ENCODE measurements at regions not wholly inside any gene's neighbourhood (a gene's known extent, or its start where the extent isn't known, plus 50 kb on each side); places are given as distances from the start of the nearest gene placed in this dataset.

DNA sequence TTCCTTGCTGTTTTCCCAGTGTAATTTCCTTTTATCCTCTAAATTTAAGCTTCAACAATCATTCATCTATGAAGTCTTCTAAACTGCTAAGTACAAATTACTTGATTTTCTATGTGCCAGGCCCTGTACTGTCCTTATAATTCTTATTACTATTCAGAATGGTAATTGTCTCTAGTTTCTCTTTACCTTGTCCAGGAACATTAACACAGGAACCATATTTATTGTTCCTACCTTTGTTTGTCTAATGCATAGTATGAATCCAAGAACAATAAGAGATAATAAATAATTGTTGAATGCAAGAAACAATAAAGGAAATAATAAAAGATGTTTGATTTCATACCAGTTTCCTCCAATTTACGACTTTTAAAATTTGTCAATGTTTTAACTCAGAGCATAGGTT lies 1083.2 kb downstream of the ROBO2 start:
- TF ChIP-seq, protein P1, sequence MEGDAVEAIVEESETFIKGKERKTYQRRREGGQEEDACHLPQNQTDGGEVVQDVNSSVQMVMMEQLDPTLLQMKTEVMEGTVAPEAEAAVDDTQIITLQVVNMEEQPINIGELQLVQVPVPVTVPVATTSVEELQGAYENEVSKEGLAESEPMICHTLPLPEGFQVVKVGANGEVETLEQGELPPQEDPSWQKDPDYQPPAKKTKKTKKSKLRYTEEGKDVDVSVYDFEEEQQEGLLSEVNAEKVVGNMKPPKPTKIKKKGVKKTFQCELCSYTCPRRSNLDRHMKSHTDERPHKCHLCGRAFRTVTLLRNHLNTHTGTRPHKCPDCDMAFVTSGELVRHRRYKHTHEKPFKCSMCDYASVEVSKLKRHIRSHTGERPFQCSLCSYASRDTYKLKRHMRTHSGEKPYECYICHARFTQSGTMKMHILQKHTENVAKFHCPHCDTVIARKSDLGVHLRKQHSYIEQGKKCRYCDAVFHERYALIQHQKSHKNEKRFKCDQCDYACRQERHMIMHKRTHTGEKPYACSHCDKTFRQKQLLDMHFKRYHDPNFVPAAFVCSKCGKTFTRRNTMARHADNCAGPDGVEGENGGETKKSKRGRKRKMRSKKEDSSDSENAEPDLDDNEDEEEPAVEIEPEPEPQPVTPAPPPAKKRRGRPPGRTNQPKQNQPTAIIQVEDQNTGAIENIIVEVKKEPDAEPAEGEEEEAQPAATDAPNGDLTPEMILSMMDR (conservative IDR thresholded peaks at IDR 0.05), result no peak
- H2AK5ac ChIP-seq (ENCODE audit: insufficient read length, low read length), result no peak overlapping the region
- H4K91ac ChIP-seq (ENCODE audit: insufficient read length, low read depth, low read length), result no peak overlapping the region
- Mint-ChIP-seq H3K9me3 (peaks cover 0 to 2% of the 10 kb centered on the region in 2 experiments; a peak in 2 of 5 replicates), H3K27ac (no peak overlapping the region), H3K4me3 (no peak overlapping the region), H3K36me3 (ENCODE audit: insufficient read depth in 1 of 3, low read depth in 3 of 3) (peaks cover 0 to 4% (median 2%) of the 10 kb centered on the region in 3 experiments; a peak in 2 of 7 replicates), H3K4me1 (no peaks in the 10 kb centered on the region), H3K27me3 (ENCODE audit: low read depth) (no peaks in the 10 kb centered on the region)
- no peak overlapping the region for H3K4ac ChIP-seq (ENCODE audit: low read depth, low read length)
- no peak overlapping the region for H3K56ac ChIP-seq (ENCODE audit: insufficient read length, low read depth, low read length)
- no peak overlapping the region for H3K14ac ChIP-seq (ENCODE audit: insufficient read depth, low read length)
- H4K20me1 ChIP-seq (ENCODE audit: control insufficient read depth, insufficient read depth, insufficient read length), result no peaks in the 10 kb centered on the region
- no peaks in the 10 kb centered on the region for H3K9me3 ChIP-seq (ENCODE audit: control insufficient read depth, low read depth, low read length)
- no peak overlapping the region for H3K23ac ChIP-seq (ENCODE audit: insufficient read length, low read depth, low read length)
- no peak overlapping the region for H2BK120ac ChIP-seq (ENCODE audit: low read depth, low read length, poor library complexity, severe bottlenecking)
- no peak for DNase-seq
- no CpG with 5 or more reads among the region's 1 CpG for WGBS (ENCODE audit: extremely low coverage, insufficient read length, low lambda C conversion rate)
- H3K4me1 ChIP-seq (ENCODE audit: insufficient read depth, low read length), result no peaks in the 10 kb centered on the region
- H3K27me3 ChIP-seq (ENCODE audit: insufficient read depth, low read length), result no peaks in the 10 kb centered on the region
- H3T11ph ChIP-seq (ENCODE audit: low read length), result no peak overlapping the region
- no peak overlapping the region for H3K9ac ChIP-seq (ENCODE audit: extremely low read depth, insufficient read length, low read length)
- no peak overlapping the region for H2BK5ac ChIP-seq (ENCODE audit: insufficient read length, low read length)
- H2AFZ ChIP-seq (ENCODE audit: low read length), result no peak overlapping the region
- H3K79me1 ChIP-seq (ENCODE audit: insufficient read depth, low read depth, low read length, poor library complexity, severe bottlenecking), result no peaks in the 10 kb centered on the region
- H3K4me2 ChIP-seq (ENCODE audit: insufficient read depth, insufficient read length, low read length), result no peak overlapping the region
- H3K79me2 ChIP-seq (ENCODE audit: insufficient read depth, low read length), result no peaks in the 10 kb centered on the region; the same call in 1 of the 2 replicates
- H4K5ac ChIP-seq (ENCODE audit: insufficient read length, low read depth, low read length), result no peak overlapping the region
- H3K18ac ChIP-seq (ENCODE audit: insufficient read length, low read depth, low read length), result no peak overlapping the region
- H4K8ac ChIP-seq (replicated peaks; ENCODE audit: insufficient read length, low read depth, low read length), result no peak overlapping the region
- H3K23me2 ChIP-seq (ENCODE audit: insufficient read length, low read depth, low read length, poor library complexity, severe bottlenecking), result no peaks in the 10 kb centered on the region
- no peak overlapping the region for H3K27ac ChIP-seq (ENCODE audit: insufficient read length, low read depth, low read length)
- no peak overlapping the region for H2BK20ac ChIP-seq (ENCODE audit: low read depth, low read length, poor library complexity, severe bottlenecking)
- no peak overlapping the region for H2BK12ac ChIP-seq (ENCODE audit: insufficient read length, low read depth, low read length)
- H2BK15ac ChIP-seq (ENCODE audit: low read depth, low read length), result no peak overlapping the region
